ENCODE measurements at regions not wholly inside any gene's neighbourhood (a gene's known extent, or its start where the extent isn't known, plus 50 kb on each side); places are given as distances from the start of the nearest gene placed in this dataset.

DNA sequence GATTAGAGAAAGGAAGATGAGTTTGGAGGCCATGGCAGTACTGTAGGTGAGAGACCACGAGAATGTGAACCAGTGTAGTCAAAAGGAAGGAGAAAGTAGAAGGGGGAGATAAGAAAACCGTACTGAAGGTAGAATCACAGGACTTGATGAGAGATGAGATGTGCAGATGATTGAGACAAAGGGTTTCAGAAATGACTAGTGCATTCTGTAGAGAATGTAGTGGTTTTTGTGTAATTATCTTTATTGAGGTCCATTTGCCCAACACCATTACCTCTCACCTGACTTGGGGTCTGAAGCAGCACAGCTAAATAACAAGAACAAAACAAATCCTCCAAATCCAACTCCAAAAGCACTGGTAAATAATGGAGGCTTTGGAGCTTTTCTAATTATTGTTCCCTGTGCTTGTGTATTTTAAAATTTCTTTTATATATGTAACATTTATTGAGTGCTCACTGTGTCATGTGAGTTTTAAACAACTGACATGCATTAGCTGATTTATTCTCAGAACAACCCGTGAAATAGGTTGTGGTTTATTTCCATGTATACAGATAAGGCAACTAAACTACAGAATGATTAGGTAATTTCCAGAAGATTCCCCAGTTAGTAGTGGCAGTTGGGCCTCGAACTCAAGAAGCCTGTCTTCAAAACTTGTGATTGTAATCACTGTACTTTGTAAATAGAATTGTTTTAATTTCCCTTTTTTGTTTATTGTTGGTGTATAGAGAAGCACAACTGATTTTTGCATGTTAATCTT lies 390.0 kb downstream of the AEBP2 start:
- no peaks in the 10 kb centered on the region for H3K4me1 ChIP-seq (ENCODE audit: control insufficient read depth in 2 of 2, insufficient read depth in 1 of 2, low read depth in 1 of 2, low read length in 2 of 2)
- H3K18ac ChIP-seq (ENCODE audit: low read length): no peak overlapping the region
- DNase-seq (ENCODE audit: low spot score): no peak
- H2BK12ac ChIP-seq (ENCODE audit: low read length): no peak overlapping the region
- no peak overlapping the region for H3K27ac ChIP-seq (replicated peaks; ENCODE audit: low read length)
- H2BK15ac ChIP-seq (ENCODE audit: low read length): no peak overlapping the region
- no peak overlapping the region for H3K23ac ChIP-seq (ENCODE audit: low read depth, low read length, poor library complexity)
- H3K9ac ChIP-seq (ENCODE audit: low read depth, low read length, poor library complexity): no peak overlapping the region
- H4K91ac ChIP-seq (ENCODE audit: low read depth, low read length, poor library complexity): no peak overlapping the region
- no peak overlapping the region for H3K4me3 ChIP-seq (ENCODE audit: low read length in 2 of 2)
- no peaks in the 10 kb centered on the region for H3K36me3 ChIP-seq (replicated peaks in 1 of 2; ENCODE audit: control insufficient read depth in 2 of 2, insufficient read depth in 2 of 2, low read length in 2 of 2)
- H3K4me2 ChIP-seq (ENCODE audit: insufficient read depth, low read length, poor library complexity, severe bottlenecking): no peak overlapping the region
- H4K8ac ChIP-seq (ENCODE audit: low read depth, low read length): no peak overlapping the region
- H2BK120ac ChIP-seq (ENCODE audit: low read depth, low read length): no peak overlapping the region
- no peak overlapping the region for H2AK5ac ChIP-seq (ENCODE audit: low read depth, low read length)
- no peak overlapping the region for H3K14ac ChIP-seq (ENCODE audit: low read length)
- H3K79me1 ChIP-seq (ENCODE audit: low read depth, low read length): no peaks in the 10 kb centered on the region
- H2AFZ ChIP-seq (ENCODE audit: low read length): no peak overlapping the region
- peaks cover 0 to 2% (median 0%) of the 10 kb centered on the region in 3 experiments for H3K27me3 ChIP-seq (ENCODE audit: control insufficient read depth in 3 of 3, insufficient read depth in 3 of 3, low read depth in 1 of 3, low read length in 3 of 3)
- WGBS, 2 donors (ENCODE audit: extremely low coverage in 2 of 2, insufficient read length in 2 of 2, insufficient replicate concordance in 1 of 2): no CpG with 5 or more reads among the region's 4 CpGs
- no peaks in the 10 kb centered on the region for H3K9me3 ChIP-seq (replicated peaks in 1 of 2; ENCODE audit: control insufficient read depth in 2 of 2, insufficient read depth in 1 of 2, low read depth in 1 of 2, low read length in 2 of 2)
- no peak overlapping the region for H3K4ac ChIP-seq (ENCODE audit: low read length)
- no peak overlapping the region for H2BK5ac ChIP-seq (ENCODE audit: low read length)

DNA sequence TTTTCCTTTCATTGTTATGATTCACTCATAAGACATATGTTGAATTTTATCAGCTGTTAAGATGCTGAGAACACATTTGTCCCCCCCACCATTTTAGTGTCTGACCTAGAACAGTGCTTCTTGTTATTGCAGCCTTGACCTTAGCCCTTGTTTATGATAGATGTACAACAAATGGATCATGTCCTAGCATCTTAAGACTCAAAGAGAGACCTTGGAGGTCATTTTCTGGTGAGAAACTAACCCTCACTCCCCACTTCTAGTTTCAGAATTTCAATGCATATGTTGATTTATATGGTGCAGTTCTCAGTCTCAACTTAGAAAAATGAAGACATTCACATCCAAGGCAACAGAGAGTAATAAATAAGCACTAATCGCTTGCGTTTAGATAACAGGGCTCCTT lies 391.2 kb downstream of the AEBP2 start:
- Histone ChIP-seq H3K14ac (ENCODE audit: low read length) (no peak overlapping the region), H3K27me3 (ENCODE audit: control insufficient read depth in 3 of 3, insufficient read depth in 3 of 3, low read depth in 1 of 3, low read length in 3 of 3) (peaks cover 0 to 2% (median 0%) of the 10 kb centered on the region in 3 experiments), H3K36me3 (replicated peaks in 1 of 2; ENCODE audit: control insufficient read depth in 2 of 2, insufficient read depth in 2 of 2, low read length in 2 of 2) (no peaks in the 10 kb centered on the region), H2BK5ac (ENCODE audit: low read length) (no peak overlapping the region), H3K18ac (ENCODE audit: low read length) (no peak overlapping the region), H3K4me3 (ENCODE audit: low read length in 2 of 2) (no peak overlapping the region), H4K8ac (ENCODE audit: low read depth, low read length) (no peak overlapping the region), H3K4ac (ENCODE audit: low read length) (no peak overlapping the region), H2AK5ac (ENCODE audit: low read depth, low read length) (no peak overlapping the region), H3K27ac (replicated peaks; ENCODE audit: low read length) (no peak overlapping the region), H2BK120ac (ENCODE audit: low read depth, low read length) (no peak overlapping the region), H3K23ac (ENCODE audit: low read depth, low read length, poor library complexity) (no peak overlapping the region), H2BK12ac (ENCODE audit: low read length) (no peak overlapping the region), H3K79me1 (ENCODE audit: low read depth, low read length) (no peaks in the 10 kb centered on the region), H3K9me3 (replicated peaks in 1 of 2; ENCODE audit: control insufficient read depth in 2 of 2, insufficient read depth in 1 of 2, low read depth in 1 of 2, low read length in 2 of 2) (no peaks in the 10 kb centered on the region), H3K4me2 (ENCODE audit: insufficient read depth, low read length, poor library complexity, severe bottlenecking) (no peak overlapping the region), H2BK15ac (ENCODE audit: low read length) (no peak overlapping the region), H3K4me1 (ENCODE audit: control insufficient read depth in 2 of 2, insufficient read depth in 1 of 2, low read depth in 1 of 2, low read length in 2 of 2) (no peaks in the 10 kb centered on the region), H3K9ac (ENCODE audit: low read depth, low read length, poor library complexity) (no peak overlapping the region), H4K91ac (ENCODE audit: low read depth, low read length, poor library complexity) (no peak overlapping the region), H2AFZ (ENCODE audit: low read length) (no peak overlapping the region)
- DNase-seq (ENCODE audit: low spot score): no peak
- no CpG with 5 or more reads among the region's 2 CpGs for WGBS, 2 donors (ENCODE audit: extremely low coverage in 2 of 2, insufficient read length in 2 of 2, insufficient replicate concordance in 1 of 2)

DNA sequence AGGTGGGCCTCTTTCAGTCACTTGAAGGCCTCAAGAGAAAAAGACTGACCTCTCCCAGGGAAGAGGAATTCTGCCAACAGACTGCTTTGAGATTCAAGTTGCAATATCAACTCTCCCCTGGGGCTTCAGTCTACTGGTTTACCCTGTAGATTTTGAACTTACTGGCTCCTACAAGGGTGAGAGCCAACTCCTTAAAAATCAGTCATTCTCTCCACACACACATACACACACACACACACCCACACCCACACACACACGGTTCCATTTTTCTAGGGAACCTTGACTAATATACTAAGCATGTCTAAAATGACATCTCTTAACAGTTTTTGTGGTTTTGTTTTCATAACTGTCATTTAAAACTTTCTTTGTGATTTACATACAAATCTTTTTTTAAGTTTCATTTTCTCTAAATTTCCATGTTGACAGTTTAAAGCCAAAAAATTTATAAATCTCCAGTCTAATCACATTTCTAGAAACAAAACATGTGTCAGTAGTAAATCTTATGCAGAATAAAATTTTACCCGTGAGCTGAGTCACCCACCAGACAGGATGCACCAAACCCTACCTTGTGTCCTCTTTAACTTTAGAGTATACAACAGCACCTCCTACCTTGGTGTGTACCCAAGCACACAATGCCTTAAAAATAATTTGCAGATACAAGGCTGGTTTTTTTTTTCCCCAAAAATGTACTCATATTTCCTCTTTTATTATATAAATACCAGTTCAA lies 394.6 kb downstream of the AEBP2 start:
- Histone ChIP-seq H2AFZ (ENCODE audit: low read length) (no peak overlapping the region), H3K4me3 (ENCODE audit: low read length in 2 of 2) (no peak overlapping the region), H3K4me2 (ENCODE audit: insufficient read depth, low read length, poor library complexity, severe bottlenecking) (no peak overlapping the region), H3K27ac (replicated peaks; ENCODE audit: low read length) (no peak overlapping the region), H3K4ac (ENCODE audit: low read length) (no peak overlapping the region), H3K27me3 (ENCODE audit: control insufficient read depth in 3 of 3, insufficient read depth in 3 of 3, low read depth in 1 of 3, low read length in 3 of 3) (no peaks in the 10 kb centered on the region), H3K36me3 (replicated peaks in 1 of 2; ENCODE audit: control insufficient read depth in 2 of 2, insufficient read depth in 2 of 2, low read length in 2 of 2) (no peaks in the 10 kb centered on the region), H3K14ac (ENCODE audit: low read length) (no peak overlapping the region), H2BK5ac (ENCODE audit: low read length) (no peak overlapping the region), H3K18ac (ENCODE audit: low read length) (no peak overlapping the region), H2BK12ac (ENCODE audit: low read length) (no peak overlapping the region), H3K23ac (ENCODE audit: low read depth, low read length, poor library complexity) (no peak overlapping the region), H4K91ac (ENCODE audit: low read depth, low read length, poor library complexity) (no peak overlapping the region), H2BK15ac (ENCODE audit: low read length) (no peak overlapping the region), H2AK5ac (ENCODE audit: low read depth, low read length) (no peak overlapping the region), H3K4me1 (ENCODE audit: control insufficient read depth in 2 of 2, insufficient read depth in 1 of 2, low read depth in 1 of 2, low read length in 2 of 2) (no peaks in the 10 kb centered on the region), H2BK120ac (ENCODE audit: low read depth, low read length) (no peak overlapping the region), H3K9me3 (replicated peaks in 1 of 2; ENCODE audit: control insufficient read depth in 2 of 2, insufficient read depth in 1 of 2, low read depth in 1 of 2, low read length in 2 of 2) (no peaks in the 10 kb centered on the region), H4K8ac (ENCODE audit: low read depth, low read length) (no peak overlapping the region), H3K9ac (ENCODE audit: low read depth, low read length, poor library complexity) (no peak overlapping the region), H3K79me1 (ENCODE audit: low read depth, low read length) (no peaks in the 10 kb centered on the region)
- no peak for DNase-seq (ENCODE audit: low spot score)
- no CpG with 5 or more reads among the region's 2 CpGs for WGBS, 2 donors (ENCODE audit: extremely low coverage in 2 of 2, insufficient read length in 2 of 2, insufficient replicate concordance in 1 of 2)

GRCh38 chr12:19834592-19834991 lies 395.3 kb downstream of the AEBP2 start:
- Histone ChIP-seq H3K27me3 (ENCODE audit: control insufficient read depth in 3 of 3, insufficient read depth in 3 of 3, low read depth in 1 of 3, low read length in 3 of 3) (no peaks in the 10 kb centered on the region), H4K8ac (ENCODE audit: low read depth, low read length) (no peak overlapping the region), H3K4me2 (ENCODE audit: insufficient read depth, low read length, poor library complexity, severe bottlenecking) (no peak overlapping the region), H2BK5ac (ENCODE audit: low read length) (no peak overlapping the region), H3K14ac (ENCODE audit: low read length) (no peak overlapping the region), H2AK5ac (ENCODE audit: low read depth, low read length) (no peak overlapping the region), H2BK120ac (ENCODE audit: low read depth, low read length) (no peak overlapping the region), H2BK15ac (ENCODE audit: low read length) (no peak overlapping the region), H3K27ac (replicated peaks; ENCODE audit: low read length) (no peak overlapping the region), H3K23ac (ENCODE audit: low read depth, low read length, poor library complexity) (no peak overlapping the region), H3K9me3 (replicated peaks in 1 of 2; ENCODE audit: control insufficient read depth in 2 of 2, insufficient read depth in 1 of 2, low read depth in 1 of 2, low read length in 2 of 2) (no peaks in the 10 kb centered on the region), H2AFZ (ENCODE audit: low read length) (no peak overlapping the region), H3K9ac (ENCODE audit: low read depth, low read length, poor library complexity) (no peak overlapping the region), H4K91ac (ENCODE audit: low read depth, low read length, poor library complexity) (no peak overlapping the region), H3K4ac (ENCODE audit: low read length) (no peak overlapping the region), H3K79me1 (ENCODE audit: low read depth, low read length) (no peaks in the 10 kb centered on the region), H3K36me3 (replicated peaks in 1 of 2; ENCODE audit: control insufficient read depth in 2 of 2, insufficient read depth in 2 of 2, low read length in 2 of 2) (no peaks in the 10 kb centered on the region), H2BK12ac (ENCODE audit: low read length) (no peak overlapping the region), H3K18ac (ENCODE audit: low read length) (no peak overlapping the region), H3K4me3 (ENCODE audit: low read length in 2 of 2) (no peak overlapping the region), H3K4me1 (ENCODE audit: control insufficient read depth in 2 of 2, insufficient read depth in 1 of 2, low read depth in 1 of 2, low read length in 2 of 2) (no peaks in the 10 kb centered on the region)
- no peak for DNase-seq (ENCODE audit: low spot score)
